GM12873 (cell line): ENCODE measurements at regions not wholly inside any gene's neighbourhood (a gene's known extent, or its start where the extent isn't known, plus 50 kb on each side); places are given as distances from the start of the nearest gene placed in this dataset.
A peak's percentile ranks its signal among the peaks of the same experiment; 100 is the strongest.

Source experiments
- CTCF ChIP-seq: IDR thresholded peaks from 2 replicates; pipeline ENCODE4 v1.5.1; 2012; ENCODE audit warnings: low read depth, mild to moderate bottlenecking, moderate library complexity, low read length, control low read depth; ENCODE audit not compliant: insufficient read depth; ENCODE audit errors: missing control alignments

- no peak for TF ChIP-seq CTCF
Measured at GRCh38 chr17:27199948-27200347, 94.0 kb upstream of the WSB1 start.

GRCh38 chr17:27200476-27200875 is 93.4 kb upstream of the WSB1 start:
- no peak for TF ChIP-seq CTCF

GRCh38 chr17:27203241-27203640 is 90.7 kb upstream of the WSB1 start:
- TF ChIP-seq CTCF = no peak

- peak; percentile 61 for TF ChIP-seq CTCF
Measured at GRCh38 chr17:27206447-27206846, 87.5 kb upstream of the WSB1 start.

GRCh38 chr17:27207073-27207513 is 86.8 kb upstream of the WSB1 start:
- no peak for TF ChIP-seq CTCF

- no peak for TF ChIP-seq CTCF
Measured at GRCh38 chr17:27209316-27209715, 84.6 kb upstream of the WSB1 start.

- TF ChIP-seq CTCF = no peak
Measured at GRCh38 chr17:27216836-27217235, 77.1 kb upstream of the WSB1 start.

GRCh38 chr17:27217631-27218030 is 76.3 kb upstream of the WSB1 start:
- TF ChIP-seq CTCF = no peak
